GM21526 (cell line): ENCODE measurements at regions not wholly inside any gene's neighbourhood (a gene's known extent, or its start where the extent isn't known, plus 50 kb on each side); places are given as distances from the start of the nearest gene placed in this dataset.
"Not testable (repeated sequence)": the region's sequence is repeated elsewhere in the genome, so short reads cannot be mapped to it uniquely, and the experiment has no call there.

Experiments
- ATAC-seq: cut with Tn5 transposase; IDR thresholded peaks from one replicate; pipeline ENCODE4 v1.9.1; 2021; ENCODE audit warnings: moderate library complexity; ENCODE audit not compliant: unreplicated experiment, low FRiP score

- no peak for ATAC-seq
These were observed 160.1 kb upstream of the DAP start for GRCh38 chr5:10921160-10921559.

DNA sequence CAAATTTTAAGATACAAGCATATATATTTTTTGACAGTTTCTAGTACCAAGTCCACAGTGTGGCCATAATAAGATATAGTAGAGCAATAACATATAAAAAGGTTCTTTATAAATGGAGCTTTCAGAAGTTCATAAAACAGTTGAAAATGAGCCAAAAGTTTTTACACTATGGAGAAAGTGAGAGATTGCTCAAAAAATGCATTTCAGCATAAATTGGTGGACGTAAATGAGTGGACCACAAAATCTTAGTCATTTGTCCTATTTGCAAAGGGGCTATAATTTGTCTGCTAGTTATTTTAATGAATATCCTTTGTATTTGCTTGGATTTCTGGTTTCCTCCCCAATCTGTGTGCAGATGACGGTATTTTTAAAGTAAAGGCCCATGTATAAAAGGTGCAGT, 159.4 kb upstream of the DAP start:
- no peak for ATAC-seq

DNA sequence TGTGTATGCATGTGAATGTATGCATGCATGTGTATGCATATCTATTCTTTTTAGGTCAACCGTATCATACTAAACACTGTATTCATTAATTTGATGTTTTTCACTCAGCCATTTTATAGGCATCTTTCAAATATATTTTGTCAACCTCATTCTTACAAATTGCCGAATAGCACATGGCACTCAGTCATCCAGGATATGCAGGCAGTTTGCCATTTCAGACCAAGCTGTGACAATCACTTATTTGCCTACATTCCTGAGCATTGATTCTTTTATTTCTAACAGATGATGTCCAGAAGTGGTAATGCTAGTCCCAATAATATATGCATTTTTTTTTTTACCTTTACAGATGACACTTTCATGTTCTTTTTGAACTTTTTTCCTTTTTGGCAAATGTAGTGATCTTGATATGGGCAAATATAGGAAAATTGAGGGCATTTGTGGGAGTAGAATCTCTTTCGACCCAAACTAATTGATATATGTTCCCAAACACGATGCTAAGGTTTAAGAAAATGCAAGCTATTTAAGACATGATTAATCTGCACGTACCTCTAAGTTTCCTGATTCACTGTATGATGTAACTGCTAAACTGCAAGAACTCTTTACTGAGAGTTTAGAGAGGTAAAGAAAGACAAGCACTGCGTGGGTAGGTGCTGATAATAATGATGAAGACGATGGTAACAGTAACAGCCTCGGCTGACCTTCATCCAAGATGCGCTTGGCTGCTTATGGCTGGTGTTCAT, 153.9 kb upstream of the DAP start:
- ATAC-seq, result no peak

GRCh38 chr5:10913841-10914240, 152.8 kb upstream of the DAP start:
- no peak for ATAC-seq

DNA sequence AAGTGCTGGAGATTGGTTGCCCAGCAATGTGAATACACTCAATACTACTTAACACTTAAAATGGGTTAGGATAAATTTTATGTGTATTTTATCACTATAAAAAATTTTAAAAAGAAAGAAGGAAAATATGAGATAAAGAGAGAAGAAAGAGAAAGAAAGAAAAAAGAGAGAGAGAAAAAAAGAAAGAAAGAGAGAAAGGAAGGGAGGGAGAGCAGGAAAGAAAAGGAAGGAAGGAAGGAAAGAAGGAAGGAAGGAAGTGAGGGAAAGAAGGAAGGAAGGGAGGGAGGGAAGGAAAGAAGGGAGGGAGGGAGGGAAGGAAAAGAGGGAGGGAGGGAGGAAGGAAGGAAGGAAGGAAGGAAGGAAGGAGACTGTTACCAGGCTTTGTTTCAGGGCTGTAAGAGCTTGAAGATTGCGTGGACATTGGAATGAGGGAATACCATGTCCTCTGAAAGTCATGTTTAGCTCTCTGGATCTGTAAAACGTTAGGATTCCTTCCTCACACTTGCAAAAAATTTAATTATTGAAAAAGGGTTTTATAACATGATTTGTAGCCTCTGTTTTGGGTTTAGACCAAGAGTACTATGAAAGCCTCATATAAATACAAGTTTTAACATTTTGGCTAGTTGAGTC, 152.3 kb upstream of the DAP start:
- ATAC-seq, result no peak

- no peak for ATAC-seq
These were observed 151.4 kb upstream of the DAP start for GRCh38 chr5:10912435-10912834.

DNA sequence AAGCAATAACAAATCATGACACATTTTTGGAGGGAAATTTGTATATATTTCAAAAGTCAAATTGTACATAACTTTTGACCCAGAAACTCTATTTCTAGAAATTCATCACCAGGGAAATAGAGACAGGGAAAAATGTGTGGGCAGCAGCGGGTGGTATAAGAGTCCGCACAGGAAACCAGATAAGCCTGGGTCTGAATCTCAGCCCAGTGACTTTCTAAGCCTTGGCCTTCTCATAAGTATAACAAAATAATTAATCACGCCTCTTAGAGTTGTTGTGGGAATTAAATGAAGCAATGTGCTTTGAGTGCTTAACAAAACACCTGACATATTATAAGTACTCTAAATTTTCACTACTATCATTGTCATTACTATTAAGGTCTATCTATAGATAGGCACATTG, 149.2 kb upstream of the DAP start:
- no peak for ATAC-seq

DNA sequence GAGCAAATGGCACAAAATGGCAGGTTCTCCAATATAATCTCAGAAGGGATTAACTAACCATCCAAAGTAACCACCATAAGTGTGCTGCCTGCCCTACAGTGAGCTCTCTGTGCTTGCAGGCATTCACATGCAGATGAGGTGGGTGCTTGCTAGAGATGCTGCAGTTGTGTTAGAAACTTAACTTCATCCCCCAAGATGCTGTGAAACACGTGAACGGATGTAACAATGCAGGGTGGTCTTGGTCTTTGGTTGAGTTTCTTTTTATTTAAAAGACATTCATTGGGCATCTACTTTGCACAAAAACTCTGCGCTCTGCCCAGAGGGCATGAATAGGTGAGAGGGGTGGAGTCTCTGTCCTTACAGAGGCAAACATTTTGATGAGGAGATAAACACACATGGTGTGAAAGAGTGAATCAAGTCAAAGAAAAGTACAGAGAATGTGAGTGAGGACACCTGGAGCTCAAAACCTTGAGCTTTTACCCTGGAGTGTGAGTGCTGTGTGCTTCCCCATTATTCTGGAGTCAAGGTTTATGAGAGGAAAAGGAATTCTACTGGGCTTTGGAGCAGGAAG, 143.9 kb upstream of the DAP start:
- no peak for ATAC-seq

- ATAC-seq, result no peak
These were observed 142.9 kb upstream of the DAP start for GRCh38 chr5:10903786-10904560.

GRCh38 chr5:10902145-10902544, 141.1 kb upstream of the DAP start:
- ATAC-seq, result no peak

- ATAC-seq, result no peak
These were observed 137.5 kb upstream of the DAP start for GRCh38 chr5:10898514-10898913.

- ATAC-seq, result no peak
These were observed 135.0 kb upstream of the DAP start for GRCh38 chr5:10896016-10896415.

- no peak for ATAC-seq
These were observed 133.5 kb upstream of the DAP start for GRCh38 chr5:10894445-10895054.

- no peak for ATAC-seq
These were observed 131.8 kb upstream of the DAP start for GRCh38 chr5:10892911-10893215.

GRCh38 chr5:10892147-10892910, 131.3 kb upstream of the DAP start:
- ATAC-seq, result no peak

DNA sequence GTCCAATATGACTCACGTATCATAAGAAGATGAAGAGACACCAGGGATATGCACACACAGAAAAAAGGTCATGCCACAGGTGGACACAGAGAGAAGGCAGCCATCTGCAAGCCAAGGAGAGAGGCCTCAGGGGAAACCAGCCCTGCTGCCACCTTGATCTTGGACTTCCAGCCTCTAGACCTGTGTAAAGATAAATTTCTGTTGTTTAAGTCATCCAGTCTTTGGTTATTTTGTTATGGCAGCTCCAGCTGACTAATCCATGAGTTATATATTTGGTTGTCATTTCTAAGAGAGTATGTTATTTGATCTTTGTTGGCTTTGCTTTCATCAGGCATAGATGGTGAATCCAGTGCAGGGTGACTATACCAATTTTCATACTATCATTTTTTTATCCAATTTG, 130.2 kb upstream of the DAP start:
- ATAC-seq, result no peak

DNA sequence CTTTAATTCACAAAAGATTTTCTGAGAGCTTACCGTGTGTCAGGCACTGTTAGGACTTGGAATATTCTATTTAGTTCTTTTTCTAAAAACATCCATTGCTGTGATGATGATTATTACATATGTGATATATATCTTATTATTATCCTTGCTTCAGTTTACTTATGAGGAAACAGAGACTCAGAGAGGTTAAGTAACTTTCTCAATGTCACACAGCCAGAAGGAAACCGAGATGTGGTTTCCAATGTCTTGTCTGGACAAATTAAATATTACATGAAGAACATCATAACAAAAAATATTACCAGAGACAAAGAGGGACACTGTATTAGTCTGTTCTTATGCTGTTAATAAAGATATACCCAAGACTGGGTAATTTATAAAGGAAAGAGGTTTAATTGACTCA, 125.5 kb upstream of the DAP start:
- no peak for ATAC-seq

DNA sequence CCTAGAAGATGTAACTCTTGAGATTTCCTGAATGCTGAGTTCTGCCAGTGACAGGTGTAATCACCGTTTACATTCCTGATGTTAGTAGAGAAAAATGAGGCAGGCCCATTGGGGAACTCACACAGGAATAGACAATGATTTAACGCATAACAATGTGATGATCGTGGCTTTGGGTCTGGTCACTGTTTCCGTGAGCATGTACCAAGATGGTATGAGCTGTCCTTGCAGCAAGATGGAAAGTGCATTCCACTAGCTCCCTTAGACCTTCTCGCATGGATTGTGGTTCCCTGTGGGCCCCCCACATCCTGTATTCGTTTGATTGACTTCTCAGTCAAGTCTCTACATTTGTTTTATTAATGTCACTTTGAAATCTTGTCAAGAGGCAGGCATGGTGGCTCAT, 124.0 kb upstream of the DAP start:
- no peak for ATAC-seq

DNA sequence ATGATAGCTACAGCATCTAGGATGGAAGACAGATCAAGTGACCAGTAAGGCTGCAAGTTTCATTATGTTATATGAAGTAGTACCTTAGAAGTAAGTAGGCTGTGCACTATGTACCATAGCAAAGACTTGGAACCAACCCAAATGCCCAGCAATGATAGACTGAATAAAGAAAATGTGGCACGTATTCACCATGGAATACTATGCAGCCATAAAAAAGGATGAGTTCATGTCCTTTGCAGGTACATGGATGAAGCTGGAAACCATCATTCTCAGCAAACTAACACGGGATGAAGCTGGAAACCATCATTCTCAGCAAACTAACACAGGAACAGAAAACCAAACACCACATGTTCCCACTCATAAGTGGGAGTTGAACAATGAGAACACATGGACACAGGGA, 122.9 kb upstream of the DAP start:
- not testable (repeated sequence) for ATAC-seq

DNA sequence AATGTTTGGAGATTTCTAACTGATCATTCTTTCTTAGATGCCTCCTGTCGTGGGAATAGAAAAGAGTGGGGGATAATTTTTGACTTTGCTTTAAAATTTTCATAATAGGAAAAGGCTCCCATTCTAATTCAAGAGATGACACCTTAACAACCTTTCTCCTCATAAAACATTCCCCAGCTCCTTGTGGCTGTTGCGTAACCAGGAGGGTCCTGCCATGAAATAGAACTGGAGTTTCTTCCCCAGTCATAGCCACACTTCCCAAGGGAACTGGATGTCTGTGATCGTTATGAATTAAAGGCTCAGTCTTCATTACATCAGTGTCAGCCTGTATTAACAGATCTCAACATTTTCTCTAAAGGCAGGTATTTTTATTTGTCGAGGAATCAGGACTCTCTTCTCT, 119.9 kb upstream of the DAP start:
- no peak for ATAC-seq
